ENCODE measurements at regions not wholly inside any gene's neighbourhood (a gene's known extent, or its start where the extent isn't known, plus 50 kb on each side); places are given as distances from the start of the nearest gene placed in this dataset.

DNA sequence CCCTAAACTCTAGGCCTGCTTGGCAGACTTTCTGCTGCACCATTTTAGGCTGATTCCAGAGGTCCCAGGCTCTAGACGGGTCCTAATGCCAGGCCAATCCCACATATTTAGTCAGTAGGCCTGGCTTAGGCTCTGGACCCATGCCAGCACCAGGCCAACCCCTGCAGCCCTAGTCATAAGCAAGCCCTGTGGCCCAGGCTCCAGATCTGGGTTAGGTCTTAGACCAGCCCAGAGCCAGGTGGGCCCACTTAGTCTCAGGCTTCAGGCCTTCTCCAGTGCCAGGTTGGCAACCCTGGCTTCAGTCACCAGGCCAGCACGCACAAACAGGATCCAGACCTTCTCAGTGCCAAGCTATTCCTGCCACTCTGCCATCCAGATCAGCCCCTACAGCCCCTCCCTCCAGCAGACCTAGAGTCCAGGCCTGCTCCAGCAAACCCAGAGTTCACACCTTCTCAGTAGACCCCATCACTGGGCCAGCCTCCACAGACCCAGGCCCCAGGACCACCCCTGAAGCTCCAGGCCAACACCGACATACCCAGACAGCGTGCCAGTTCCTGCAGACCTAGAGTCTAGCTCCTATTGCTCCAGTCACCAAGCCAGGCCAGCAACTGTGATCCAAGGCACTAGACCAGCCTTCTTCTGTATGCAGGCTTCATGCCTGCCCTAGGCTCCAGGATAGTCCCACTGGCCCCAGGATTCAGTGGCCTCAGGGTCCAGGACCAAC is 467.6 kb downstream of the RWDD3 start:
- POLR2A ChIA-PET = no interaction called here
- DNase-seq = no peak
- no peak overlapping the region for H3K27ac Mint-ChIP-seq

DNA sequence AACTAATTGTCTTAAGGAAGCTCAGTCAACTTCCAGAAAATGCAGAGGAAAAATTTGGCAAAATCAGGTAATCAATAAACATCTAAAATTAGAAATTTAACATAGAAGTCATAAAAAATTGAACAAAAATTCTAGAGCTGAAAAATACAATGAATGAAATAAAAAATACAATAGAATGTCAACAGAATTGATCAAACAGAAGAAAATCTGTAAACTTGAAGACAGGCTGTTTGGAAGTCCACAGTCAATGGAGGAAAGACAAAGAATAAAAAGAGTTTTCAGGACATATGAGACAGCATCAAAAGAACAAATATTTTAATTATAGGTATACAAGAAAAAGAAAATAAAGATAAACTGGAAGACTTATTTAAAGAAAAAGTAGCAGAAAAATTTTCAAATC is 469.0 kb downstream of the RWDD3 start:
- Histone ChIP-seq H3K4me1 (ENCODE audit: insufficient read depth, low read length) (no peaks in the 10 kb centered on the region), H3K27me3 (ENCODE audit: control insufficient read depth in 1 of 2, insufficient read depth in 2 of 2, low read length in 2 of 2) (no peaks in the 10 kb centered on the region), H3K27ac (ENCODE audit: low read depth in 1 of 2, low read length in 2 of 2) (no peak overlapping the region), H3K4me3 (ENCODE audit: low read length) (no peak overlapping the region), H3K9me3 (ENCODE audit: control insufficient read depth in 1 of 2, insufficient read depth in 1 of 2, low read length in 2 of 2) (peaks cover 14 to 23% of the 10 kb centered on the region in 2 experiments), H3K36me3 (ENCODE audit: insufficient read depth, low read length) (no peaks in the 10 kb centered on the region)
- ChIA-PET POLR2A (no interaction called here), CTCF (no interaction called here)
- Mint-ChIP-seq H3K4me3 (no peak overlapping the region), H3K27me3 (no peaks in the 10 kb centered on the region), H3K36me3 (ENCODE audit: low read depth) (no peaks in the 10 kb centered on the region), H3K27ac (no peak overlapping the region), H3K4me1 (ENCODE audit: low read depth) (no peaks in the 10 kb centered on the region), H3K9me3 (peaks cover 27% of the 10 kb centered on the region)
- intact Hi-C loops (cut with DNase I, micrococcal nuclease) = no loop called here
- ATAC-seq (ENCODE audit: poor library complexity) (no peak), DNase-seq (no peak)
- TF ChIP-seq, protein P1, sequence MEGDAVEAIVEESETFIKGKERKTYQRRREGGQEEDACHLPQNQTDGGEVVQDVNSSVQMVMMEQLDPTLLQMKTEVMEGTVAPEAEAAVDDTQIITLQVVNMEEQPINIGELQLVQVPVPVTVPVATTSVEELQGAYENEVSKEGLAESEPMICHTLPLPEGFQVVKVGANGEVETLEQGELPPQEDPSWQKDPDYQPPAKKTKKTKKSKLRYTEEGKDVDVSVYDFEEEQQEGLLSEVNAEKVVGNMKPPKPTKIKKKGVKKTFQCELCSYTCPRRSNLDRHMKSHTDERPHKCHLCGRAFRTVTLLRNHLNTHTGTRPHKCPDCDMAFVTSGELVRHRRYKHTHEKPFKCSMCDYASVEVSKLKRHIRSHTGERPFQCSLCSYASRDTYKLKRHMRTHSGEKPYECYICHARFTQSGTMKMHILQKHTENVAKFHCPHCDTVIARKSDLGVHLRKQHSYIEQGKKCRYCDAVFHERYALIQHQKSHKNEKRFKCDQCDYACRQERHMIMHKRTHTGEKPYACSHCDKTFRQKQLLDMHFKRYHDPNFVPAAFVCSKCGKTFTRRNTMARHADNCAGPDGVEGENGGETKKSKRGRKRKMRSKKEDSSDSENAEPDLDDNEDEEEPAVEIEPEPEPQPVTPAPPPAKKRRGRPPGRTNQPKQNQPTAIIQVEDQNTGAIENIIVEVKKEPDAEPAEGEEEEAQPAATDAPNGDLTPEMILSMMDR (IDR thresholded peaks at IDR 0.05) = no peak

More for the DNA sequence above, 467.6 kb downstream of the RWDD3 start:
- H3K36me3 Mint-ChIP-seq (ENCODE audit: low read depth) = no peaks in the 10 kb centered on the region
- H3K27me3 Mint-ChIP-seq = no peaks in the 10 kb centered on the region
- Histone ChIP-seq H3K4me3 (ENCODE audit: low read length) (no peak overlapping the region), H3K27me3 (ENCODE audit: control insufficient read depth in 1 of 2, insufficient read depth in 2 of 2, low read length in 2 of 2) (no peaks in the 10 kb centered on the region), H3K9me3 (ENCODE audit: control insufficient read depth in 1 of 2, insufficient read depth in 1 of 2, low read length in 2 of 2) (peaks cover 14 to 23% of the 10 kb centered on the region in 2 experiments), H3K36me3 (ENCODE audit: insufficient read depth, low read length) (no peaks in the 10 kb centered on the region), H3K4me1 (ENCODE audit: insufficient read depth, low read length) (no peaks in the 10 kb centered on the region), H3K27ac (ENCODE audit: low read depth in 1 of 2, low read length in 2 of 2) (no peak overlapping the region)
- CTCF ChIA-PET = no interaction called here
- ATAC-seq (ENCODE audit: poor library complexity) = no peak
- no peaks in the 10 kb centered on the region for H3K4me1 Mint-ChIP-seq (ENCODE audit: low read depth)
- TF ChIP-seq, protein P1 (IDR thresholded peaks at IDR 0.05) = no peak
- intact Hi-C loops (cut with DNase I, micrococcal nuclease) = no loop called here
- no peak overlapping the region for H3K4me3 Mint-ChIP-seq
- H3K9me3 Mint-ChIP-seq = peaks cover 24% of the 10 kb centered on the region

DNA sequence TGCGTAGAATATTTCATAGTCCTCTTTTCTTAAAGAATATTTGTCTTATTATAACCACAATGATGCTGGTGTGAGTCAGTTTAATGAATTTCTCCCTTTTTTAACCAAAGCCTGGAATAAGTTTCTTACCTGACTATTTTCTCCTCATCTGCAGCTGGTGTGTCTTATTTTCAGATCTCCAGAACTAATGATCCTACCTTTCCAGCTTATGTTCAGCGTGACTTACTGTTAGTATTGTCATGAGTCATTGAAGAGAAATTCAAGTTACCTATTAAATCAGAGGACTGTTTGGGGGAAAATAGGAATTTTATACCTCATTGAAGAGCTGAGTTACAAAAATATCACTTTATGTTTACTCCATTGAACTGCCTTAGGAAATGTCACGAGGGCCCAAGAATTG is 482.1 kb downstream of the RWDD3 start:
- Mint-ChIP-seq H3K27me3 (no peaks in the 10 kb centered on the region), H3K9me3 (peaks cover 2% of the 10 kb centered on the region), H3K4me1 (ENCODE audit: low read depth) (no peaks in the 10 kb centered on the region), H3K36me3 (ENCODE audit: low read depth) (no peaks in the 10 kb centered on the region), H3K4me3 (no peak overlapping the region), H3K27ac (no peak overlapping the region)
- Histone ChIP-seq H3K9me3 (ENCODE audit: control insufficient read depth in 1 of 2, insufficient read depth in 1 of 2, low read length in 2 of 2) (no peaks in the 10 kb centered on the region), H3K4me3 (ENCODE audit: low read length) (no peak overlapping the region), H3K4me1 (ENCODE audit: insufficient read depth, low read length) (no peaks in the 10 kb centered on the region), H3K27ac (ENCODE audit: low read depth in 1 of 2, low read length in 2 of 2) (no peak overlapping the region), H3K27me3 (ENCODE audit: control insufficient read depth in 1 of 2, insufficient read depth in 2 of 2, low read length in 2 of 2) (no peaks in the 10 kb centered on the region), H3K36me3 (ENCODE audit: insufficient read depth, low read length) (no peaks in the 10 kb centered on the region)
- ChIA-PET POLR2A (no interaction called here), CTCF (no interaction called here)
- TF ChIP-seq, protein P1 (IDR thresholded peaks at IDR 0.05) = no peak
- ATAC-seq (ENCODE audit: poor library complexity) = no peak
- DNase-seq = no peak
- intact Hi-C loops (cut with DNase I, micrococcal nuclease) = loop anchor here in 1 of 2 experiments (10.0 kb wide), 1 partner anchor 61 kb away; no protein-coding TSS in a partner anchor
